ENCODE measurements at regions not wholly inside any gene's neighbourhood (a gene's known extent, or its start where the extent isn't known, plus 50 kb on each side); places are given as distances from the start of the nearest gene placed in this dataset.
A peak's percentile ranks its signal among the peaks of the same experiment; 100 is the strongest.

- no peak for TF ChIP-seq CTCF (IDR thresholded peaks at IDR 0.05; ENCODE audit: unreplicated experiment)
- Mint-ChIP-seq H3K36me3 (ENCODE audit: insufficient read depth) (no peaks in the 10 kb centered on the region), H3K27me3 (no peaks in the 10 kb centered on the region), H3K27ac (no peak overlapping the region), H3K4me1 (ENCODE audit: low read depth) (no peaks in the 10 kb centered on the region), H3K4me3 (ENCODE audit: low read depth) (no peak overlapping the region), H3K9me3 (ENCODE audit: low read depth) (peaks cover 8% of the 10 kb centered on the region)
- no peak for DNase-seq (ENCODE audit: low spot score, unreplicated experiment)
Measured at GRCh38 chr1:65681096-65681495, 111.6 kb upstream of the PDE4B start.

- Mint-ChIP-seq H3K9me3 (ENCODE audit: low read depth) (peaks cover 8% of the 10 kb centered on the region), H3K36me3 (ENCODE audit: insufficient read depth) (peaks cover 2% of the 10 kb centered on the region), H3K4me1 (ENCODE audit: low read depth) (peaks cover 9% of the 10 kb centered on the region), H3K27ac (no peak overlapping the region), H3K27me3 (no peaks in the 10 kb centered on the region), H3K4me3 (ENCODE audit: low read depth) (no peak overlapping the region)
- DNase-seq (ENCODE audit: low spot score, unreplicated experiment): peak; percentile 86
- peak; percentile 97 for TF ChIP-seq CTCF (IDR thresholded peaks at IDR 0.05; ENCODE audit: unreplicated experiment)
Measured at GRCh38 chr1:65687428-65688214, 105.1 kb upstream of the PDE4B start.

GRCh38 chr1:65688215-65688566, 104.5 kb upstream of the PDE4B start:
- Mint-ChIP-seq H3K27ac (no peak overlapping the region), H3K27me3 (no peaks in the 10 kb centered on the region), H3K4me3 (ENCODE audit: low read depth) (no peak overlapping the region), H3K36me3 (ENCODE audit: insufficient read depth) (peaks cover 2% of the 10 kb centered on the region), H3K4me1 (ENCODE audit: low read depth) (peaks cover 9% of the 10 kb centered on the region), H3K9me3 (ENCODE audit: low read depth) (peaks cover 8% of the 10 kb centered on the region)
- TF ChIP-seq CTCF (IDR thresholded peaks at IDR 0.05; ENCODE audit: unreplicated experiment): no peak
- no peak for DNase-seq (ENCODE audit: low spot score, unreplicated experiment)

- no peak for TF ChIP-seq CTCF (IDR thresholded peaks at IDR 0.05; ENCODE audit: unreplicated experiment)
- no peak overlapping the region for H3K4me3 Mint-ChIP-seq (ENCODE audit: low read depth)
- H3K27me3 Mint-ChIP-seq: no peaks in the 10 kb centered on the region
- peaks cover 9% of the 10 kb centered on the region for H3K4me1 Mint-ChIP-seq (ENCODE audit: low read depth)
- H3K36me3 Mint-ChIP-seq (ENCODE audit: insufficient read depth): peaks cover 2% of the 10 kb centered on the region
- H3K27ac Mint-ChIP-seq: no peak overlapping the region
- no peak for DNase-seq (ENCODE audit: low spot score, unreplicated experiment)
- H3K9me3 Mint-ChIP-seq (ENCODE audit: low read depth): peaks cover 8% of the 10 kb centered on the region
Measured at GRCh38 chr1:65688848-65689247, 103.8 kb upstream of the PDE4B start.

GRCh38 chr1:65691152-65691900, 101.4 kb upstream of the PDE4B start:
- TF ChIP-seq CTCF (IDR thresholded peaks at IDR 0.05; ENCODE audit: unreplicated experiment): no peak
- DNase-seq (ENCODE audit: low spot score, unreplicated experiment): no peak
- H3K4me3 Mint-ChIP-seq (ENCODE audit: low read depth): no peak overlapping the region

More at GRCh38 chr1:65691152-65691900, 101.4 kb upstream of the PDE4B start:
- peaks cover 1% of the 10 kb centered on the region for H3K9me3 Mint-ChIP-seq (ENCODE audit: low read depth)
- H3K4me1 Mint-ChIP-seq (ENCODE audit: low read depth): peaks cover 9% of the 10 kb centered on the region
- no peak overlapping the region for H3K27ac Mint-ChIP-seq
- peaks cover 2% of the 10 kb centered on the region for H3K36me3 Mint-ChIP-seq (ENCODE audit: insufficient read depth)
- no peaks in the 10 kb centered on the region for H3K27me3 Mint-ChIP-seq

Measured in progenitor cell of endocrine pancreas (in vitro differentiated cells).